ENCODE measurements at regions not wholly inside any gene's neighbourhood (a gene's known extent, or its start where the extent isn't known, plus 50 kb on each side); places are given as distances from the start of the nearest gene placed in this dataset.

- TF ChIP-seq POLR2AphosphoS5 (IDR thresholded peaks at IDR 0.05; ENCODE audit: low read depth, low read length) = no peak
- no peak for TF ChIP-seq ATF3 (IDR thresholded peaks at IDR 0.05)
- TF ChIP-seq SP1 (IDR thresholded peaks at IDR 0.05; ENCODE audit: low read depth) = no peak
- TF ChIP-seq EZH2phosphoT487 (IDR thresholded peaks at IDR 0.05; ENCODE audit: borderline replicate concordance) = no peak
- no peak for TF ChIP-seq CTCF (IDR thresholded peaks at IDR 0.05 in 2 of 3, conservative IDR thresholded peaks at IDR 0.05 in 1 of 3; ENCODE audit: borderline replicate concordance in 1 of 3, insufficient read depth in 1 of 3, low read depth in 2 of 3, low read length in 2 of 3)
- no peak for TF ChIP-seq CBX3 (IDR thresholded peaks at IDR 0.05; ENCODE audit: low read depth)
- no peak for TF ChIP-seq POLR2A (IDR thresholded peaks at IDR 0.05; ENCODE audit: borderline replicate concordance, extremely low read depth, insufficient read depth, insufficient read length)
Observed at GRCh38 chr18:51330148-51330547, 132.7 kb upstream of the MEX3C start.

All from HCT116 (cell line).